Tibial artery (tissue), 4 donors: ENCODE measurements at regions not wholly inside any gene's neighbourhood (a gene's known extent, or its start where the extent isn't known, plus 50 kb on each side); places are given as distances from the start of the nearest gene placed in this dataset.

Experiments used
- DNase-seq, 2 donors: peaks; one replicate each; pipeline ENCODE4 v3.0.0-alpha.2; 2019
- H3K27ac ChIP-seq, 2 donors: fragments of 200-600 bp; sonication (generic) in 1 of 2; 1 replicate in 1 of 2; 2 replicates in 1 of 2; pipeline ENCODE4 v1.5.1; 2018 to 2019; ENCODE audit warnings: mild to moderate bottlenecking in 1 of 2
- H3K27me3 ChIP-seq, 2 donors: fragments of 200-600 bp; sonication (generic) in 1 of 2; one replicate each; pipeline versions ENCODE4 v1.5.1 to v1.6.0; 2016 to 2019
- H3K36me3 ChIP-seq, 3 donors: fragments of 200-600 bp; sonication (generic) in 2 of 3; one replicate each; pipeline ENCODE4 v1.5.1; 2016 to 2019; ENCODE audit warnings: mild to moderate bottlenecking in 2 of 3
- H3K4me1 ChIP-seq, 4 donors: fragments of 200-600 bp; sonication (generic) in 2 of 4; 1 replicate in 3 of 4; 2 replicates in 1 of 4; pipeline ENCODE4 v1.5.1; 2016 to 2019
- H3K4me3 ChIP-seq, 2 donors: fragments of 200-600 bp; sonication (generic) in 1 of 2; 1 replicate in 1 of 2; 2 replicates in 1 of 2; pipeline ENCODE4 v1.5.1; 2018 to 2019; ENCODE audit warnings: mild to moderate bottlenecking in 2 of 2
- H3K9me3 ChIP-seq, 3 donors: fragments of 200-600 bp; sonication (generic) in 1 of 3; one replicate each; pipeline ENCODE4 v1.5.1; 2016 to 2019
- CTCF ChIP-seq, 2 experiments: fragments of 200-600 bp in 1 of 2; fragments of 450-650 bp in 1 of 2; IDR thresholded peaks; one replicate each; pipeline ENCODE4 v1.5.1; 2017 to 2019; ENCODE audit warnings: antibody characterized with exemption in 2 of 2, mild to moderate bottlenecking in 1 of 2, moderate library complexity in 1 of 2
- intact Hi-C: fragments of 100-400 bp; cut with DNase I; formaldehyde crosslinking; loops from one replicate; pipeline ENCODE4 v1.15.0; 2023; ENCODE audit warnings: low total_unique reads

GRCh38 chr13:64546371-64546770 is 2683.8 kb downstream of the PCDH9 start:
- H3K9me3 ChIP-seq: no peaks in the 10 kb centered on the region
- H3K36me3 ChIP-seq: no peaks in the 10 kb centered on the region
- TF ChIP-seq CTCF (IDR thresholded peaks at IDR 0.05): no peak
- no peaks in the 10 kb centered on the region for H3K27me3 ChIP-seq
- H3K4me1 ChIP-seq: no peaks in the 10 kb centered on the region
- no peak overlapping the region for H3K4me3 ChIP-seq
- no peak for DNase-seq
- intact Hi-C loops: no loop called here
- no peak overlapping the region for H3K27ac ChIP-seq

GRCh38 chr13:64540976-64541375 is 2689.2 kb downstream of the PCDH9 start:
- DNase-seq: no peak
- no peaks in the 10 kb centered on the region for H3K27me3 ChIP-seq
- H3K9me3 ChIP-seq: no peaks in the 10 kb centered on the region
- no peak overlapping the region for H3K4me3 ChIP-seq
- TF ChIP-seq CTCF (IDR thresholded peaks at IDR 0.05): no peak
- H3K36me3 ChIP-seq: no peaks in the 10 kb centered on the region
- no peak overlapping the region for H3K27ac ChIP-seq
- H3K4me1 ChIP-seq: no peaks in the 10 kb centered on the region
- intact Hi-C loops: no loop called here

GRCh38 chr13:64540468-64540867 is 2689.7 kb downstream of the PCDH9 start:
- DNase-seq: no peak

GRCh38 chr13:64538711-64539110 is 2691.4 kb downstream of the PCDH9 start:
- Histone ChIP-seq H3K36me3 (no peaks in the 10 kb centered on the region), H3K27me3 (no peaks in the 10 kb centered on the region), H3K9me3 (no peaks in the 10 kb centered on the region), H3K27ac (no peak overlapping the region), H3K4me3 (no peak overlapping the region), H3K4me1 (no peaks in the 10 kb centered on the region)
- intact Hi-C loops: no loop called here
- no peak for TF ChIP-seq CTCF (IDR thresholded peaks at IDR 0.05)
- DNase-seq: no peak

More at GRCh38 chr13:64540468-64540867, 2689.7 kb downstream of the PCDH9 start:
- Histone ChIP-seq H3K27ac (no peak overlapping the region), H3K4me3 (no peak overlapping the region), H3K36me3 (no peaks in the 10 kb centered on the region), H3K4me1 (no peaks in the 10 kb centered on the region), H3K9me3 (no peaks in the 10 kb centered on the region), H3K27me3 (no peaks in the 10 kb centered on the region)
- intact Hi-C loops: no loop called here
- no peak for TF ChIP-seq CTCF (IDR thresholded peaks at IDR 0.05)

- Histone ChIP-seq H3K4me1 (no peaks in the 10 kb centered on the region), H3K9me3 (no peaks in the 10 kb centered on the region), H3K27ac (no peak overlapping the region), H3K36me3 (no peaks in the 10 kb centered on the region), H3K4me3 (no peak overlapping the region), H3K27me3 (no peaks in the 10 kb centered on the region)
- DNase-seq: no peak
- TF ChIP-seq CTCF (IDR thresholded peaks at IDR 0.05): no peak
- intact Hi-C loops: no loop called here
Observed at GRCh38 chr13:64534302-64534701, 2695.8 kb downstream of the PCDH9 start.

- no peak for TF ChIP-seq CTCF (IDR thresholded peaks at IDR 0.05)
- intact Hi-C loops: no loop called here
- no peak overlapping the region for H3K27ac ChIP-seq
- no peak overlapping the region for H3K4me3 ChIP-seq
- H3K4me1 ChIP-seq: no peaks in the 10 kb centered on the region
- no peaks in the 10 kb centered on the region for H3K9me3 ChIP-seq
- H3K27me3 ChIP-seq: no peaks in the 10 kb centered on the region
- no peak for DNase-seq
- H3K36me3 ChIP-seq: no peaks in the 10 kb centered on the region
Observed at GRCh38 chr13:64531400-64531799, 2698.7 kb downstream of the PCDH9 start.
